Kidney capillary endothelial cell (primary cell): ENCODE measurements at regions not wholly inside any gene's neighbourhood (a gene's known extent, or its start where the extent isn't known, plus 50 kb on each side); places are given as distances from the start of the nearest gene placed in this dataset.
A peak's percentile ranks its signal among the peaks of the same experiment; 100 is the strongest.
"Not testable (repeated sequence)": the region's sequence is repeated elsewhere in the genome, so short reads cannot be mapped to it uniquely, and the experiment has no call there.

Experiments used
- DNase-seq: peaks from one replicate; pipeline ENCODE4 v3.0.0-alpha.2; 2018; ENCODE audit warnings: low spot score

GRCh38 chr11:28899706-28900105 is 791.5 kb downstream of the METTL15 start:
- DNase-seq: no peak

- not testable (repeated sequence) for DNase-seq
These were observed 782.4 kb downstream of the METTL15 start for GRCh38 chr11:28890601-28891040.

DNA sequence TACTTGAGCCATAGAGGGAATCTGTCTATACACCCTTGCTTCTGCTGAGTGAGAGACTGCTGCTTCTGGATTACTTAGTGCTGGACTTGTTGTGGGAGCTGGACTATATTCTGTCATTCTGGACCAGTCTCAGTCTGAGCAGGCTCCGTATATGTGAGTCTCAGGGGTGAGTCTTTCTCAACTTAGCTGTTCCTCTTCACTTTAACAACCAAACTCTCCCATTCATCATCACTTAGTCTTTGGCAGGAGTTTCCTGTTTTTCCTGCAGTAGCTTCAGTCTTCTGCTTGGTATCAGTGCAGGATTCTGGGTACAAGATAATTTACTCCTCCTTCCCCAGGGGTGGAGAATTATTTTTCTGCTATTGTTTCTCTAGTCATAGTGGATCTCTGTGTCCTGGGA is 779.5 kb downstream of the METTL15 start:
- DNase-seq: no peak

GRCh38 chr11:28879869-28880268 is 771.7 kb downstream of the METTL15 start:
- DNase-seq: no peak

DNA sequence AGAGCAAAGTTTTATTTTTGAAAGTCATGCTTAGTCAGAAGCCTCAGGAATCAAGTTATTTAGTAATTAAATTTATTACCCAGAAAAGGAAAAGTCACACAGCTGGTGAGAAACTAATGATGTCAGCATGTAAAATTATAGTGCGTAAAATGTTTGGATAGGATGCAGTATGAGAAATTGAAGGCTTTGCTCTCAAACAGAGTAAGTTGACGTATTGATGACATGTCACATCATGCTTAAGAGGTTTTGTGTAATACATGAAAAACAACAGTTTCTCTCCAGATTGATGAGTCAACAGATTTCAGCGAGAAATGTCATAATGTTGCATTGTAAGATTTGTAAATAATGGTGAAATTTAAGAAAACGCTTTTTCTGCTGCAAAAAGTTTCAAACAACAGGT is 769.8 kb downstream of the METTL15 start:
- DNase-seq: no peak

DNA sequence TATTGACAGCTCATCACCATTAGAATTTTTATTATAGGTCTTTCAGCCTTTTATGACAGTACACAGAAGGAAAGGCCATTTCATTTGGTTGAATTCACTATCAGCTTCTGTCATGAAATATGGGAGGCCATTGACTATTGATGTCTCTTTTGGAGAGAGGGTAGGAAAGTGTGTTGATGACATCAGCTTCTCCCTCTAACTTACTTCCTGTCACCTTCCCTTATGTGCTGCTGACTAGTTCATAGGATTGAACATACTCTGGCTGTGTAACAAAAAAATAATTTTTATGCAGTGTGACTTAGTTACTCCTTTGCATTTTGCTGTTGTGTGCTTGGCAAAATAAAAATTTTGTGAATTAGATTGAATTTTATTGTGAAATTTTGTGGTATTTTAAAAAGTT is 769.2 kb downstream of the METTL15 start:
- no peak for DNase-seq

- no peak for DNase-seq
These were observed 766.5 kb downstream of the METTL15 start for GRCh38 chr11:28874706-28875105.

- DNase-seq: no peak
These were observed 762.9 kb downstream of the METTL15 start for GRCh38 chr11:28871090-28871489.

DNA sequence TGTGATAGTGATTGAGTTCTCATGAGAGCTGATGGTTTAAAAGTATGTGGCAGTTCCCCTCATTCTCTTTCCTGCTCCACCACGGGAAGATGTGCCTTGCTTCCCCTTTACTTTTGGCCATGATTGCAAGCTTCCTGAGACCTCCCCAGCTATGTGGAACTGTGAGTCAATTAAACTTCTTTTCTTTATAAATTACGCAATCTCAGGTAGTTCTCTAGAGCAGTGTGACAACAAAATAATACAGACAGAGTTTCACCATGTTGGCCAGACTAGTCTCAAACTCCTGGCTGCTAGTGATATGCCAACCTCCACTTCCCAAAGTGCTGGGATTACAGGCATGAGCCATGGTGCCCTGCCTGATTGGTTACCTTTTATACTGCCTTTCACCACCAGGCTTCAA is 755.2 kb downstream of the METTL15 start:
- no peak for DNase-seq

GRCh38 chr11:28860893-28861292 is 752.7 kb downstream of the METTL15 start:
- peak; percentile 26 for DNase-seq

GRCh38 chr11:28858076-28858475 is 749.9 kb downstream of the METTL15 start:
- no peak for DNase-seq

- no peak for DNase-seq
These were observed 740.9 kb downstream of the METTL15 start for GRCh38 chr11:28849053-28849452.

- no peak for DNase-seq
These were observed 734.5 kb downstream of the METTL15 start for GRCh38 chr11:28842716-28843115.

DNA sequence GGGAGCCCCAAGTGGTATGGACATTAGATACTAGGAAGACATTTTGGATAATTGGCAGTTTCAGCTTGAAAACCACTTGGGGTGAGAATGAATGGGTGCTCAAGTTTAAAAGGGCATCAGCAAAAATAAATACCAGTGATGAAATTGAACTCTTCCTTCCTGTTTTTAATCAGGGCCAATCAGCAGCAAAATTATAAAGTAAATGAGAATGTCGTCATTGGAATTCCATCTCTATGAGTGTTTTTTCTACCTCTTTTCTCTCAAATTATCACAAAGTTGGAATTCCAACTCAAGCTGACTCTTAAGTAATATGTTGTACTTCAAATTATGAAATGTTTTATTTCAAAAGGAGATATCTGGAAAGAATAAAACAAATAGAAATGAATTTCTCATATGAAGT is 730.6 kb downstream of the METTL15 start:
- DNase-seq: no peak

DNA sequence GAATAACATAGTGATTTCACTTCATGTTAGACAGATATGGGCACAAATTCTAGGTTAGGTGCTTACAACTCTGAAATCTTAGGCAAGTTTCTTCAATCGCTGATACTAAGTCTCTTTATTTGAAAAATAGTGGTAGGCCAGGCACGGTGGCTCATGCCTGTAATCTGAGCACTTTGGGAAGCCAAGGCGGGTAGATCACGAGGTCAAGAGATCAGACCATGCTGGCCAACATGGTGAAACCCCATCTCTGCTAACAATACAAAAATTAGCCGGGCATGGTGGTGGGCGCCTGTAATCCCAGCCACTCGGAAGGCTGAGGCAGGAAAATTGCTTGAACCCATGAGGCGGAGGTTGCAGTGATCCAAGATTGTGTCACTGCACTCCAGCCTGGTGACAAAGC is 729.4 kb downstream of the METTL15 start:
- no peak for DNase-seq

GRCh38 chr11:28836285-28837081 is 728.3 kb downstream of the METTL15 start:
- peak; percentile 38 for DNase-seq

- DNase-seq: peak; percentile 13
These were observed 727.6 kb downstream of the METTL15 start for GRCh38 chr11:28835790-28836189.

- no peak for DNase-seq
These were observed 727.1 kb downstream of the METTL15 start for GRCh38 chr11:28835317-28835716.

GRCh38 chr11:28834877-28835276 is 726.7 kb downstream of the METTL15 start:
- peak; percentile 26 for DNase-seq

DNA sequence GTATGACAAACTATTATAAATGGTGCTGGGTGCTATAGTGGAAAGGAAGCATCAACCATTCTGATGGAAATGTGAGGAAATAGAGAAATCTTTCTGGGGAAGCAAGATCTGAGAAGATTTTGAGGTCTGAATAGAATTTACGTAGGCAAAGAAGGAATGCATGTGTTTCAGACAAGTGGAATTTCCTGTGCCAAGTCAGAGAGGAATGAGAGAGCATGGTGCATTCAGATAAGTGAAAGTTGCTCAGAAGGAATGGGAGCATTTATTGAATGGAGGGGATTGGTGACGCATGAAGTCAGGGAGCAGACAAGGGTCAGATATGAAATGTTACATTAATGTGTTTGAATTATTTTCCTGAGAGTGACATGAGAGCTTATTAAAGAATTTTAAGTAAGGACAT is 725.5 kb downstream of the METTL15 start:
- peak; percentile 36 for DNase-seq

- no peak for DNase-seq
These were observed 725.0 kb downstream of the METTL15 start for GRCh38 chr11:28833169-28833568.

DNA sequence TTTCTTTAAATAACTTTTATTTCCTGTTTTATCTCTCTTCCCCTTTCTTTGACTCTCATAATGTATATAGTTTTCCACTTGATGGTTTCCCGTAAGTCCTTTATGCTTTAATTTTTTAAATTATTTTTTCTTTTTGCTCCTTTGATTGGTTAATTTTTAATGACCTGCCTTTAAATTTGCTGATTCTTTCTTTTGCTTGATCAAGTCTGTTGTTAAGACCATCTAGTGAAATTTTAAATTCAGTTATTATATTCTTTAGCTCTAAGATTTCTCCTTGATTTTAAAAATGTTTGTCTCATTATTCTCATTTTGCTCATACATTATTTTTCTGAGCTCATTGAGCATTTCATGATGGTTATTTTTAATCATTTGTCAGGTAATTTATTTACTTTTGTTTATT is 718.6 kb downstream of the METTL15 start:
- DNase-seq: no peak

DNA sequence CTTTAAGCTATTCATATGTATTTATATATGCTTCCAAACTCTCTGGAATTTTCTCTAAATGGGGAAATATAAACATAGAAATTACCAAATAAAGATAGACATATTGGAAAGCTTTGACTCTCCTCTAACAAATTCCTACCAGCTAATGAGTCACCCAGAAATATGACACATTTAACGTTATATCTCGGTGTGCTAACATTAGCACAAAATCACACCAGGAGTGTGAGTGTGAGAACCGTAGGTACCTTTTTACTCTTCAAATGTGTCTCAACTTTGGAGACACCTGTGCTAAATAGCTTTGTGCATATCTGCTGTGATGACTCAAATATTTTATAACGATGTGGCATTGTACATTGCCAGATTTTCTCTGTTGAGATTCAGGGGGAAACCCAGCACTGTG is 714.4 kb downstream of the METTL15 start:
- no peak for DNase-seq

DNA sequence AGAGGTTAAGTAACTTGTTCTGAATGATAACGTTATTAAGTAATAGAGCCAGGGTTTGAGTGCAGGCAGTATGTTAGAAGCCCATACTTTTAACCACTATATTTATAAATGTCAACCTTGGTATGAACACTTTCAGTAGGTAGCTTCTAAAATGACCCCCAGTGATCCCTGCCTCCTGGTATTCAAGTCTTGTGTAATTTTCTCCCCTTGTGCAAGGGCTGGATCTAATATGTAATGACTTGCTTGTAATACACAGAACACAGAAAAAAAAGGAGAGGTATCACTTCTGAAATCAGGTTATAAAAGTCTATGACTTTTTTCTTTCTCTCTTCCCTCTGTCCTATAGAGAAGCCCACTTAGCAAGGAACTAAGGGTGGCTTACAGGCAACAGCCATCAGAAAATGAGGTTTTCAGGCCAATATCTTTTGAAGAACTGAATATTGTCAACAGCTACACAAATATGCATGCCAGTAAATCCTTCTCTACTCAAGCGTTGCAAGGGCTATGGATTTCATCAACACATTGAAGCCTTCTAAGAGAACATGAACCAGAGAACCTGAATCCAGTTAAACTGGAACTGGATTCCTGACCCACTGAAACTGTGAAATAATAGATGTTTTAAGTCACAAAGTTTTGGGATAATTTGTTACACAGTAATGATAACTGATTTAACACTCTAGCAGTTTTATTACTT is 712.3 kb downstream of the METTL15 start:
- no peak for DNase-seq
